ENCODE measurements at regions not wholly inside any gene's neighbourhood (a gene's known extent, or its start where the extent isn't known, plus 50 kb on each side); places are given as distances from the start of the nearest gene placed in this dataset.

GRCh38 chr12:125340791-125341190, 275.6 kb downstream of the AACS start:
- no peak overlapping the region for H3K27ac ChIP-seq (ENCODE audit: low read depth, low read length)
- H3K4me2 ChIP-seq (ENCODE audit: insufficient read depth, low read length), result peak overlapping the region; percentile 13
- no peak overlapping the region for H2AFZ ChIP-seq (ENCODE audit: low read length)
- H3K4me1 ChIP-seq (ENCODE audit: insufficient read depth, low read length), result no peaks in the 10 kb centered on the region
- DNase-seq (ENCODE audit: insufficient read length, low spot score, missing footprints), result peak; percentile 56
- H3K79me2 ChIP-seq (ENCODE audit: insufficient read depth, low read length), result no peaks in the 10 kb centered on the region
- H3K9me3 ChIP-seq (ENCODE audit: low read depth, low read length), result no peaks in the 10 kb centered on the region
- no peak overlapping the region for H3K4me3 ChIP-seq (ENCODE audit: insufficient read depth, low read length)
- H3K27me3 ChIP-seq (ENCODE audit: insufficient read depth, low read length), result no peaks in the 10 kb centered on the region
- no peaks in the 10 kb centered on the region for H3K36me3 ChIP-seq (ENCODE audit: insufficient read depth, low read length)
- TF ChIP-seq, protein P1, sequence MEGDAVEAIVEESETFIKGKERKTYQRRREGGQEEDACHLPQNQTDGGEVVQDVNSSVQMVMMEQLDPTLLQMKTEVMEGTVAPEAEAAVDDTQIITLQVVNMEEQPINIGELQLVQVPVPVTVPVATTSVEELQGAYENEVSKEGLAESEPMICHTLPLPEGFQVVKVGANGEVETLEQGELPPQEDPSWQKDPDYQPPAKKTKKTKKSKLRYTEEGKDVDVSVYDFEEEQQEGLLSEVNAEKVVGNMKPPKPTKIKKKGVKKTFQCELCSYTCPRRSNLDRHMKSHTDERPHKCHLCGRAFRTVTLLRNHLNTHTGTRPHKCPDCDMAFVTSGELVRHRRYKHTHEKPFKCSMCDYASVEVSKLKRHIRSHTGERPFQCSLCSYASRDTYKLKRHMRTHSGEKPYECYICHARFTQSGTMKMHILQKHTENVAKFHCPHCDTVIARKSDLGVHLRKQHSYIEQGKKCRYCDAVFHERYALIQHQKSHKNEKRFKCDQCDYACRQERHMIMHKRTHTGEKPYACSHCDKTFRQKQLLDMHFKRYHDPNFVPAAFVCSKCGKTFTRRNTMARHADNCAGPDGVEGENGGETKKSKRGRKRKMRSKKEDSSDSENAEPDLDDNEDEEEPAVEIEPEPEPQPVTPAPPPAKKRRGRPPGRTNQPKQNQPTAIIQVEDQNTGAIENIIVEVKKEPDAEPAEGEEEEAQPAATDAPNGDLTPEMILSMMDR (IDR thresholded peaks at IDR 0.05; ENCODE audit: extremely low read depth, low read depth, low read length), result no peak
- no peaks in the 10 kb centered on the region for H4K20me1 ChIP-seq (ENCODE audit: insufficient read depth, low read length)

DNA sequence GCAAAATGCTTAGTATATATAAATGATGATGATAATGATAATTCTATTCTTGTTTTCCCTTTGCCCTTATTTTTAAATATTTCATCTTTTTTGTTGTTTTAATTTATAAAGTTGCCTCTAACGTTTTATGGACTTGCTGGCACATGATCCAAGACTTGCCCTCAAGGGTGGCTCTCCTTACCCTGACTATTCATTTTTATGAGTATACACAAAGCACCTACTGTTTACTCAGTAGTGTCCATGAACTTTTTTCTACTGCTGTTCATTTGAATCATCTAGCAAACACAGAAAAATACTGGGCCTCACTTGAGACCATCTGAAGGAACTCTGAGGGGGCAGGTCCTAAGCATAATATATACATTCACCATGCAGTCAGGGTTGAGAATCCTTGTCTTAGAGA, 276.2 kb downstream of the AACS start:
- Histone ChIP-seq H4K20me1 (ENCODE audit: insufficient read depth, low read length) (no peaks in the 10 kb centered on the region), H3K79me2 (ENCODE audit: insufficient read depth, low read length) (no peaks in the 10 kb centered on the region), H3K4me2 (ENCODE audit: insufficient read depth, low read length) (no peak overlapping the region), H3K4me3 (ENCODE audit: insufficient read depth, low read length) (no peak overlapping the region), H3K9me3 (ENCODE audit: low read depth, low read length) (no peaks in the 10 kb centered on the region), H3K36me3 (ENCODE audit: insufficient read depth, low read length) (no peaks in the 10 kb centered on the region), H3K4me1 (ENCODE audit: insufficient read depth, low read length) (no peaks in the 10 kb centered on the region), H3K27ac (ENCODE audit: low read depth, low read length) (no peak overlapping the region), H3K27me3 (ENCODE audit: insufficient read depth, low read length) (no peaks in the 10 kb centered on the region), H2AFZ (ENCODE audit: low read length) (no peak overlapping the region)
- TF ChIP-seq, protein P1 (IDR thresholded peaks at IDR 0.05; ENCODE audit: extremely low read depth, low read depth, low read length), result no peak
- DNase-seq (ENCODE audit: insufficient read length, low spot score, missing footprints), result no peak

DNA sequence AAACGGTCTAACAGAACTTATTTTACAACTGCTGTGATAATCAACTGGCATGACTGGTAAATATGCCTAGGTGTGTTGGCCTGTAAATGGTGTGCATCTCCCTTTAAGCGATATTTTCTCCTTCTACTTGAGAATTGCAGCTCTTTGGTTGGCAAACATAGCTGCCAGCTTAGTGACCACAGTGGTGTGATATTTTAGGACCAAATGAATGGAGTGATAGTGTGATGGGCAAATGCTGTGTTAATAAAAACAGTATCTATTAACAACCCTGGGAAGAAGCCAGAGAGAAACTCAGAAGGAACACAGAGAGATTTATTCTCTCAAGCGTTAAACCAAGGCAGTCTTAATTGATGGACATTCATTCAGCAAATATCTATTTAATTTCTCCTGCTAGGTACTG, 278.4 kb downstream of the AACS start:
- Histone ChIP-seq H3K27ac (ENCODE audit: low read depth, low read length) (no peak overlapping the region), H3K36me3 (ENCODE audit: insufficient read depth, low read length) (no peaks in the 10 kb centered on the region), H3K4me2 (ENCODE audit: insufficient read depth, low read length) (no peak overlapping the region), H3K79me2 (ENCODE audit: insufficient read depth, low read length) (no peaks in the 10 kb centered on the region), H3K9me3 (ENCODE audit: low read depth, low read length) (no peaks in the 10 kb centered on the region), H3K4me3 (ENCODE audit: insufficient read depth, low read length) (no peak overlapping the region), H2AFZ (ENCODE audit: low read length) (no peak overlapping the region), H4K20me1 (ENCODE audit: insufficient read depth, low read length) (no peaks in the 10 kb centered on the region), H3K27me3 (ENCODE audit: insufficient read depth, low read length) (no peaks in the 10 kb centered on the region), H3K4me1 (ENCODE audit: insufficient read depth, low read length) (no peaks in the 10 kb centered on the region)
- no peak for DNase-seq (ENCODE audit: insufficient read length, low spot score, missing footprints)
- TF ChIP-seq, protein P1 (IDR thresholded peaks at IDR 0.05; ENCODE audit: extremely low read depth, low read depth, low read length), result no peak

GRCh38 chr12:125346362-125346761, 281.1 kb downstream of the AACS start:
- H3K4me2 ChIP-seq (ENCODE audit: insufficient read depth, low read length), result no peak overlapping the region
- no peak overlapping the region for H2AFZ ChIP-seq (ENCODE audit: low read length)
- no peaks in the 10 kb centered on the region for H3K36me3 ChIP-seq (ENCODE audit: insufficient read depth, low read length)
- H3K27ac ChIP-seq (ENCODE audit: low read depth, low read length), result no peak overlapping the region
- H4K20me1 ChIP-seq (ENCODE audit: insufficient read depth, low read length), result no peaks in the 10 kb centered on the region
- TF ChIP-seq, protein P1 (IDR thresholded peaks at IDR 0.05; ENCODE audit: extremely low read depth, low read depth, low read length), result no peak
- no peak overlapping the region for H3K4me3 ChIP-seq (ENCODE audit: insufficient read depth, low read length)
- no peak for DNase-seq (ENCODE audit: insufficient read length, low spot score, missing footprints)
- no peaks in the 10 kb centered on the region for H3K4me1 ChIP-seq (ENCODE audit: insufficient read depth, low read length)
- no peaks in the 10 kb centered on the region for H3K9me3 ChIP-seq (ENCODE audit: low read depth, low read length)
- no peaks in the 10 kb centered on the region for H3K79me2 ChIP-seq (ENCODE audit: insufficient read depth, low read length)
- no peaks in the 10 kb centered on the region for H3K27me3 ChIP-seq (ENCODE audit: insufficient read depth, low read length)
